ENCODE measurements at regions not wholly inside any gene's neighbourhood (a gene's known extent, or its start where the extent isn't known, plus 50 kb on each side); places are given as distances from the start of the nearest gene placed in this dataset.

- TF ChIP-seq ESRRG (CRISPR knock-in tag; IDR thresholded peaks at IDR 0.05) = no peak
- TF ChIP-seq GLIS3 (CRISPR knock-in tag; IDR thresholded peaks at IDR 0.05) = no peak
- no peak for TF ChIP-seq ZFP3 (CRISPR knock-in tag; IDR thresholded peaks at IDR 0.05)
- no peak for TF ChIP-seq PATZ1 (CRISPR knock-in tag; IDR thresholded peaks at IDR 0.05; ENCODE audit: borderline replicate concordance)
- TF ChIP-seq RARB (CRISPR knock-in tag; IDR thresholded peaks at IDR 0.05) = no peak
- TF ChIP-seq CSDC2 (CRISPR knock-in tag; IDR thresholded peaks at IDR 0.05) = no peak
- TF ChIP-seq ZFP30 (CRISPR knock-in tag; IDR thresholded peaks at IDR 0.05) = no peak
These were observed 161.0 kb upstream of the GBE1 start for GRCh38 chr3:81922404-81922803.
